ENCODE measurements at regions not wholly inside any gene's neighbourhood (a gene's known extent, or its start where the extent isn't known, plus 50 kb on each side); places are given as distances from the start of the nearest gene placed in this dataset.

DNA sequence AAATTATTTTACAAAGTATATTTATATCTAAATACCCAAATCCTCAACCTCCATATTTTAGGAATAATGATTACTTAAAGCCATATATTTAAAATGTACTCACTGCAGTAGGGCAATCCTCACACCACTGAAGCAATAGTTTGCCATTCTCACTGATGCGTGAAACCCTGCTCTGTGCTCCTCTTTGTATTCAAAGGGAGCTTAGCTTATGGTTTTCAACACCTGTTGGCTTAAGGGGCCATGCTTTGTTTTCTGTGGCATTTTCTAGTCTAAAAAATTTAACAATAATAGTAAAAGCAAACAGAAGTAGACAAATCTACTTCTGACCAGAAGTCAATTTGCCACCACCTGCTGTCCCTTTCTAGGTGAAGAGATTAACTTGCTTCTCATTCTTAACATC is 294.6 kb downstream of the FLRT2 start:
- TF ChIP-seq, protein P1, sequence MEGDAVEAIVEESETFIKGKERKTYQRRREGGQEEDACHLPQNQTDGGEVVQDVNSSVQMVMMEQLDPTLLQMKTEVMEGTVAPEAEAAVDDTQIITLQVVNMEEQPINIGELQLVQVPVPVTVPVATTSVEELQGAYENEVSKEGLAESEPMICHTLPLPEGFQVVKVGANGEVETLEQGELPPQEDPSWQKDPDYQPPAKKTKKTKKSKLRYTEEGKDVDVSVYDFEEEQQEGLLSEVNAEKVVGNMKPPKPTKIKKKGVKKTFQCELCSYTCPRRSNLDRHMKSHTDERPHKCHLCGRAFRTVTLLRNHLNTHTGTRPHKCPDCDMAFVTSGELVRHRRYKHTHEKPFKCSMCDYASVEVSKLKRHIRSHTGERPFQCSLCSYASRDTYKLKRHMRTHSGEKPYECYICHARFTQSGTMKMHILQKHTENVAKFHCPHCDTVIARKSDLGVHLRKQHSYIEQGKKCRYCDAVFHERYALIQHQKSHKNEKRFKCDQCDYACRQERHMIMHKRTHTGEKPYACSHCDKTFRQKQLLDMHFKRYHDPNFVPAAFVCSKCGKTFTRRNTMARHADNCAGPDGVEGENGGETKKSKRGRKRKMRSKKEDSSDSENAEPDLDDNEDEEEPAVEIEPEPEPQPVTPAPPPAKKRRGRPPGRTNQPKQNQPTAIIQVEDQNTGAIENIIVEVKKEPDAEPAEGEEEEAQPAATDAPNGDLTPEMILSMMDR (IDR thresholded peaks at IDR 0.05): no peak
- TF ChIP-seq POLR2A (IDR thresholded peaks at IDR 0.05): no peak
